Right atrium auricular region (tissue), 2 donors: ENCODE measurements at regions not wholly inside any gene's neighbourhood (a gene's known extent, or its start where the extent isn't known, plus 50 kb on each side); places are given as distances from the start of the nearest gene placed in this dataset.

Experiments
- DNase-seq: peaks from one replicate; pipeline ENCODE4 v3.0.0-alpha.2; 2019; ENCODE audit warnings: low spot score
- H3K27ac ChIP-seq, 2 donors: fragments of 200-600 bp; sonication (generic); 1 replicate in 1 of 2; 2 replicates in 1 of 2; pipeline ENCODE4 v1.5.1; 2016 to 2019
- H3K27me3 ChIP-seq, 2 donors: fragments of 200-600 bp; sonication (generic); one replicate each; pipeline versions ENCODE4 v1.5.1 to v1.6.0; 2017 to 2019
- H3K36me3 ChIP-seq: fragments of 200-600 bp; sonication (generic); one replicate; pipeline ENCODE4 v1.5.1; 2016
- H3K4me1 ChIP-seq, 2 donors: fragments of 200-600 bp; sonication (generic); one replicate each; pipeline versions ENCODE4 v1.5.1 to v1.6.0; 2017 to 2019
- H3K4me3 ChIP-seq, 2 donors: fragments of 200-600 bp; sonication (generic); 1 replicate in 1 of 2; 2 replicates in 1 of 2; pipeline ENCODE4 v1.5.1; 2017 to 2019; ENCODE audit warnings: mild to moderate bottlenecking in 1 of 2, moderate library complexity in 1 of 2
- H3K9me3 ChIP-seq, 2 donors: fragments of 200-600 bp; sonication (generic); one replicate each; pipeline ENCODE4 v1.5.1; 2019
- CTCF ChIP-seq, 2 donors: fragments of 200-600 bp; sonication (generic); IDR thresholded peaks; one replicate each; pipeline ENCODE4 v1.5.1; 2019; ENCODE audit warnings: antibody characterized with exemption in 2 of 2

- DNase-seq: no peak
- no peak overlapping the region for H3K27ac ChIP-seq
- H3K4me1 ChIP-seq: no peaks in the 10 kb centered on the region
- H3K27me3 ChIP-seq: no peaks in the 10 kb centered on the region
- no peak for TF ChIP-seq CTCF (IDR thresholded peaks at IDR 0.05)
- H3K36me3 ChIP-seq: no peaks in the 10 kb centered on the region
- no peak overlapping the region for H3K4me3 ChIP-seq
- H3K9me3 ChIP-seq: no peaks in the 10 kb centered on the region
Observed at GRCh38 chr2:191747170-191747530, 69.2 kb downstream of the NABP1 start.

- no peak for DNase-seq
- no peak overlapping the region for H3K4me3 ChIP-seq
- H3K27me3 ChIP-seq: no peaks in the 10 kb centered on the region
- no peaks in the 10 kb centered on the region for H3K36me3 ChIP-seq
- H3K4me1 ChIP-seq: no peaks in the 10 kb centered on the region
- H3K9me3 ChIP-seq: no peaks in the 10 kb centered on the region
- TF ChIP-seq CTCF (IDR thresholded peaks at IDR 0.05): no peak
- H3K27ac ChIP-seq: no peak overlapping the region
Observed at GRCh38 chr2:191748059-191748461, 70.1 kb downstream of the NABP1 start.

DNA sequence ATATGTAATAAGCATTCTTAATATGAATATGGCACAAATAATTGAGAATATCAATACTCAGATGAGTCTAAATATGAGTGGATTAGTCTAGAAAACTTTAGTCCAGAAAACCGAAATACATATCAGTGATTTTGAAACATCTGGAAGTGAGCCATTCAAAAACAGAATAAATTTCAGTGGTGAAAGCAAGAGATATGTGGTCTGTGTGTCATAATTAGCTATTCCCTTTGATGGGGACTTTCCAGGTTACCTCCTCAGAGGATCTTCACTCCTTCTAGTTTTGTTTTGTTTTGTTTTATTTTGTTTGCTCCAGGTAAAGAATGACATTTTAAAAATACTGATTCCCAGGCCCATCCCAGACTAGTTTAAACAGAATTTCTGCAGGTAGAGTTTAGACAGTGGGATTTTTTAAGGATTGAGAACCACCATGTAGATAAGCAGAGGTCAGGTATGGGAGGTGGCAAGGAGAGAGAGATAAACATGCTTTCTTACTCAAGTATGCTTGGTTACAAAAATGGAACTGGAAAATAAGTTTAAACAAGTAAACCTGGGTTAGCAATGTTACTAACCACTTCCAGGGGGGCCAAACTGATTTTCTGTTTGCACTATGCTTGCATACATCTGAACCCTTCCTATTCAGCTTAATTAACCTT lies 70.7 kb downstream of the NABP1 start:
- DNase-seq: no peak
- no peak overlapping the region for H3K4me3 ChIP-seq
- no peaks in the 10 kb centered on the region for H3K27me3 ChIP-seq
- H3K36me3 ChIP-seq: no peaks in the 10 kb centered on the region
- H3K9me3 ChIP-seq: no peaks in the 10 kb centered on the region
- no peak for TF ChIP-seq CTCF (IDR thresholded peaks at IDR 0.05)
- H3K4me1 ChIP-seq: no peaks in the 10 kb centered on the region
- H3K27ac ChIP-seq: no peak overlapping the region

GRCh38 chr2:191749181-191749540 lies 71.2 kb downstream of the NABP1 start:
- H3K36me3 ChIP-seq: no peaks in the 10 kb centered on the region
- no peak overlapping the region for H3K4me3 ChIP-seq
- H3K27me3 ChIP-seq: no peaks in the 10 kb centered on the region
- TF ChIP-seq CTCF (IDR thresholded peaks at IDR 0.05): no peak
- H3K9me3 ChIP-seq: no peaks in the 10 kb centered on the region
- DNase-seq: no peak
- H3K27ac ChIP-seq: no peak overlapping the region
- no peaks in the 10 kb centered on the region for H3K4me1 ChIP-seq

DNA sequence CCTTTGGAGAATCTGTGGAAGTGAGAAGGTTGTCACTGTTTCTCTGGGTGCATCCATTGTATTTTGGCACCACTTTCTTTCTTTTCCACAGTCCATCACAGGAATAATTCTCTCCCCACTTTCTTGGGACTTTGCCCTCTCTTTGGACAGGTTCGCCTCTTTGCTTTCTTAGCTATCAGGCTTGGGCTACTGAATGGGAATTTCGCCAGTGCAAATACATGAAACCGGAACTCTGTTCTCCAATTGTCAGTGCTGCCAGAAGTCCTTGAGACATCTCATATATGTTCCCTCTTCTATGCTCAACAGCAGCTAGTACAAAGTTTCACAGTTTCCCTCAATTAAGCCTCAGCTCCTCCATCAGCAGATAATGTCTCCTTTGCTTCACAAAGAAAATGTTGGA lies 76.2 kb downstream of the NABP1 start:
- H3K4me3 ChIP-seq: no peak overlapping the region
- no peaks in the 10 kb centered on the region for H3K4me1 ChIP-seq
- TF ChIP-seq CTCF (IDR thresholded peaks at IDR 0.05): no peak
- no peak overlapping the region for H3K27ac ChIP-seq
- no peak for DNase-seq
- H3K36me3 ChIP-seq: no peaks in the 10 kb centered on the region
- no peaks in the 10 kb centered on the region for H3K9me3 ChIP-seq
- no peaks in the 10 kb centered on the region for H3K27me3 ChIP-seq

DNA sequence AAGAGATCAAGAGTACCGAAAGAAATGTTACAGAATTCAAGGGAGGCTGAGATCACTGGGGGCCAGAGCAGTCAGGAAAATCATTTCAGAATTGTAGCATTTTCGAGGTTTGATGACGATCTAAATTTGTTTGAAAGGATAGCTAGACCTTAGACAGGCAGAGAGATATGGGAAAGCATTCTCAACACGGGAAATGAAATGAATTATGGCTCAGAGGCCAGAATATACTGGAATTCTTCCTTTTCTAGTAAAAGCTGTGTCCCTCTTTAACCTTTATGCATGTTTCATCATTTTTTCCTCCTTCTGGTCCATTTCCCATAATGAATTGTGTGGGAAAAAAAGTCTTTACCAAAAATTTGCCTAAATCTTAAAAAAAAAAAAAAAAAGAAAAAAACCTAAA lies 78.8 kb downstream of the NABP1 start:
- H3K27ac ChIP-seq: no peak overlapping the region
- no peak for TF ChIP-seq CTCF (IDR thresholded peaks at IDR 0.05)

More for the DNA sequence above, 78.8 kb downstream of the NABP1 start:
- Histone ChIP-seq H3K36me3 (no peaks in the 10 kb centered on the region), H3K4me3 (no peak overlapping the region), H3K4me1 (no peaks in the 10 kb centered on the region), H3K27me3 (no peaks in the 10 kb centered on the region), H3K9me3 (no peaks in the 10 kb centered on the region)
- no peak for DNase-seq
